Sigmoid colon (tissue), 4 donors: ENCODE measurements at regions not wholly inside any gene's neighbourhood (a gene's known extent, or its start where the extent isn't known, plus 50 kb on each side); places are given as distances from the start of the nearest gene placed in this dataset.

Experiments
- CTCF ChIP-seq, 4 experiments: fragments of 450-650 bp in 3 of 4; fragments of 200-600 bp in 1 of 4; IDR thresholded peaks; one replicate each; pipeline ENCODE4 v1.5.1; 2016 to 2019; ENCODE audit warnings: antibody characterized with exemption in 4 of 4, mild to moderate bottlenecking in 3 of 4, moderate library complexity in 2 of 4
- POLR2AphosphoS5 ChIP-seq, 4 donors: sonication (generic); formaldehyde crosslinking; IDR thresholded peaks; one replicate each; pipeline ENCODE4 v1.6.1; 2017; ENCODE audit warnings: antibody characterized with exemption in 4 of 4

DNA sequence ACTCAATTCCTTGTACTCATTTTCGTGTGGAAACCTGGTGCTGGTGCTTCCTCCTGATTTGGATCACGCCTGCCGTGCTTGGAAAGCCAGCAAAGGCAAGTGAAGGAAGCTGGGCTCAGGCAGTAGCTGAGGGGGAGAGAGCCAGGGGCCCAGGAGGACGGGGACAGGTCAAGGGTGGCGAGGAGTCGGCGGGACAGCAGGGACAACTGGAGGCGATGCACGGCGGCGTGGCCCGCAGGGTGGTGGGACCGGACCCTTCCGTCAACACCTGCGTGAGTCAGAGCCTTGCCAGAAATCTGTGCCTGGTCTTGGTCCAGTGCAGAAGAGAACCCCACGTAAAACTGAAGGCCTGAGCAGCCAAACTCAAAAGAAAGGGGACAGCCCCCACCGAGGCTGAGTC lies 309.7 kb upstream of the SHH start:
- TF ChIP-seq POLR2AphosphoS5 (IDR thresholded peaks at IDR 0.05) (no peak), CTCF (IDR thresholded peaks at IDR 0.05) (no peak)
